GM12873 (cell line): ENCODE measurements at regions not wholly inside any gene's neighbourhood (a gene's known extent, or its start where the extent isn't known, plus 50 kb on each side); places are given as distances from the start of the nearest gene placed in this dataset.

Source experiments
- TF ChIP-seq, protein P1 (sequence below): IDR thresholded peaks from 2 replicates; pipeline ENCODE4 v1.5.1; 2012; ENCODE audit warnings: low read depth, mild to moderate bottlenecking, moderate library complexity, low read length, control low read depth; ENCODE audit not compliant: insufficient read depth; ENCODE audit errors: missing control alignments

DNA sequence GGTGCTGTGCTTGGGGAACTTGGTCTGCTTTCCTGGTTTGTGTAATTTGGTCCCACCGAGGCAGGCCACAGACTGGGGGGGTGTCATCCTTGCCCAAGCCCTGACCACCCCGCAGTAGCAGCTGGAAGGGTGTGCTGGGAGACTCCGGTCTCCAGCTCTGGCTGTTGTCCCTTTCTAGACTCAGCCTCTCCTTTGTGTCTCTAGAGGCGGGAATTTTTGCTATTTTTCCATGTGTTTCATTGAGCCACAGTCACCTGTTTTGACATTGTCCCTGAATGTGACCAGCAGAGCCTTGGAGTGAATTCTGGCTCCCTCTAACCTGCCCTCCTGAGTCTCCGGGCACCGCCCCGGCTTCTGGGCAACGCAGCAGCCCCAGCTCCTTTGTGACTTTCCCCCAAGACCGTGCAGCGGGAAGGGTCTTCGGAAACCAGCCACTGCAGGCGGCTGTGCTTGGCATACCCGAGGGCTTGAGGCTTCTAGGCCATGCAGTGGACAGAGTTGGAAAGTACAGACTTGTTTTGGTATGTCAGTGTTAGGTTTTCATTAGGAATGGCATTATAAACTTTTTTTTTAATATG lies 98.6 kb downstream of the TNFAIP2 start:
- TF ChIP-seq, protein P1, sequence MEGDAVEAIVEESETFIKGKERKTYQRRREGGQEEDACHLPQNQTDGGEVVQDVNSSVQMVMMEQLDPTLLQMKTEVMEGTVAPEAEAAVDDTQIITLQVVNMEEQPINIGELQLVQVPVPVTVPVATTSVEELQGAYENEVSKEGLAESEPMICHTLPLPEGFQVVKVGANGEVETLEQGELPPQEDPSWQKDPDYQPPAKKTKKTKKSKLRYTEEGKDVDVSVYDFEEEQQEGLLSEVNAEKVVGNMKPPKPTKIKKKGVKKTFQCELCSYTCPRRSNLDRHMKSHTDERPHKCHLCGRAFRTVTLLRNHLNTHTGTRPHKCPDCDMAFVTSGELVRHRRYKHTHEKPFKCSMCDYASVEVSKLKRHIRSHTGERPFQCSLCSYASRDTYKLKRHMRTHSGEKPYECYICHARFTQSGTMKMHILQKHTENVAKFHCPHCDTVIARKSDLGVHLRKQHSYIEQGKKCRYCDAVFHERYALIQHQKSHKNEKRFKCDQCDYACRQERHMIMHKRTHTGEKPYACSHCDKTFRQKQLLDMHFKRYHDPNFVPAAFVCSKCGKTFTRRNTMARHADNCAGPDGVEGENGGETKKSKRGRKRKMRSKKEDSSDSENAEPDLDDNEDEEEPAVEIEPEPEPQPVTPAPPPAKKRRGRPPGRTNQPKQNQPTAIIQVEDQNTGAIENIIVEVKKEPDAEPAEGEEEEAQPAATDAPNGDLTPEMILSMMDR, result no peak

DNA sequence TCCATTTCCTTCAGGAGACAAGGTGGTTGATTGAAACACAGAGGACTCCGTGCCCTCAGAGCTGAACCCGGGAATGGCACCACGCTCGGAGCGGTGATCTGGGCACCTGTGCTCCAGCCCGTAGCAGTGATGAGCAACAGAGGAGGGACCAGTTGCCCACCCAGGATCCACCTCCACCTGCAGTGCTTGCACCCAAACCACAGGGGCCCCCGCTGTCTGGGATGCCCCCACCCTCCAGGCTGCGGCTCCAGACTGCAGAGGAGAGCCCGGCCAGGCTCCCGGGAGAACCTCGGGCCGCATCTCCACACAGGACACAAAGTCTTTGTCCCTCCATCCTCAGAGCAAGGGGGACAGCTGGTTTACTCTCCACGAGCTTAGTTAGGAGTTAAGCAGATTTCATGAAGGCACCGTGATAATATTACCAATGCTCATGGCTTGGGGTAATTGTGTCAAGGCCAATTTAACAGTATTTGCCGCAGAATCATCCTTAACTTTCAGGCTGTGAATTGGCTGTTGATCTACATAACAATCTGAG lies 100.6 kb downstream of the TNFAIP2 start:
- TF ChIP-seq, protein P1, result no peak

DNA sequence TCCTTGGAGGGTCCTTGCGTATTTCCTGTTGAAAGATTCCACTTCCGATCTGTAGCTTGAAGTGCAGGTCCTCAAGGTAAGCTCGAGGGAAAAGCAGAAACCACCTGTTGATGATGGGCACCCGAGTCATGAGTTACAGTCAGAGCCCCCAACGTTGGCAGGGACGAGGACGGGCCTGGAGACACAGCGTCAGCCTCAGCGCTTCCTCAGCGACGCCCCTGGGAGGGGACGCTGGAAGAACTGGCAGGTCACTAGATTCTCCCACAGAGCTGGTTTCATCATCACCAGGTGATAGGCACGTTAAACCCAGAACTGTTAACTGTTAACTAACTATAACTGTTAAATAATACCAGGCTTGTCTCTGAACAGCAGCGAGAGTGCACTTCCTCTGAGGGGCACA lies 101.8 kb downstream of the TNFAIP2 start:
- TF ChIP-seq, protein P1, result no peak

DNA sequence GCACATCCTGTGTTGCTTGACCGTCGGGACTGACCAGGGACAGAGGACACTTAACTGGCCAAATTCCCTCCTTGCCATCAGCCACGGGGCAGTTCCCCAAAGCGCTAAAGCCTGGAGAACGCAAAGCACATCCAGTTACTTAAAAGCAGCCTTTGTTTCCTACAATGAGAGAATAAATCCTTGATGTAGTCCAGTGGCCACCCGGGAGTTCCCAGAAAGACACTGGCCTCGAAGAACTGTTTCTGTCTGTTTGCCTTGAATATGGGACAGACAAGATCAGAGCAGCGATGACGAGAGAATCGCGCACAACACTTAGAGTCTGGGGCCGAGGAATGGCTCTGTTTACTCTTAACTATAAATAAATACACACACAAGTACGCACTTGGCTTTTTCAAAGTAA lies 102.2 kb downstream of the TNFAIP2 start:
- TF ChIP-seq, protein P1, result no peak

DNA sequence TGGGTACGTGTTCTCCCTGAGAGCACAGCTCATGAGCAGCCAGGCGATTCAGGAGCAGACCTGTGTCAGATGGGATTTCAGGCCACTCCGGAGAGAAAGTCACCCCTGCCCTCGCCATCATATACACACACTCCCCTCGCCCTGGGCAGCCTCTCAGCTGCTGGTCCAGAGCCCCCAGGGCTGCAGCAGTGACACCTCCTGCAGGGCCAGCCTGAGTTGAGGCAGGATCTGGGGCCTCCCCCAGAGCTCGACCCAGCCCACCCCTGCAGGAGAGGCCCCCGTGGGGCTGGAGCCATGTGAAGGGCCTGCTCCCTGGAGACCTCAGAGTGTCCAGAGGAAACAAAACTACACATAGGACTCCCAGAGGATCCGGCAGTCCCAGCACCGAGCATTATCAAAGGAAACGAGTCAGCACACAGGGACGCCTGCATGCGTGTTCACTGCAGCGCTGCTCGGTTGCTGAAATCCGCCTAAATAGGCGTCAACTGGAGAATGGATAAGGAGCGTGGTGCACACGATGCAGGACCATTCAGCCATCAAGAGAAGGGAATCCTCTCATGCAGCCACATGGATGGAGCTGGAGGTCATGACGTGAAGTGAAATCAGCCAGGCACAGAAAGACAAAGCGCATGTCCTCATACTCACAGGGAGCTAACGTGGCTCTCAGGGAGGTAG lies 104.0 kb downstream of the TNFAIP2 start:
- TF ChIP-seq, protein P1, result no peak

DNA sequence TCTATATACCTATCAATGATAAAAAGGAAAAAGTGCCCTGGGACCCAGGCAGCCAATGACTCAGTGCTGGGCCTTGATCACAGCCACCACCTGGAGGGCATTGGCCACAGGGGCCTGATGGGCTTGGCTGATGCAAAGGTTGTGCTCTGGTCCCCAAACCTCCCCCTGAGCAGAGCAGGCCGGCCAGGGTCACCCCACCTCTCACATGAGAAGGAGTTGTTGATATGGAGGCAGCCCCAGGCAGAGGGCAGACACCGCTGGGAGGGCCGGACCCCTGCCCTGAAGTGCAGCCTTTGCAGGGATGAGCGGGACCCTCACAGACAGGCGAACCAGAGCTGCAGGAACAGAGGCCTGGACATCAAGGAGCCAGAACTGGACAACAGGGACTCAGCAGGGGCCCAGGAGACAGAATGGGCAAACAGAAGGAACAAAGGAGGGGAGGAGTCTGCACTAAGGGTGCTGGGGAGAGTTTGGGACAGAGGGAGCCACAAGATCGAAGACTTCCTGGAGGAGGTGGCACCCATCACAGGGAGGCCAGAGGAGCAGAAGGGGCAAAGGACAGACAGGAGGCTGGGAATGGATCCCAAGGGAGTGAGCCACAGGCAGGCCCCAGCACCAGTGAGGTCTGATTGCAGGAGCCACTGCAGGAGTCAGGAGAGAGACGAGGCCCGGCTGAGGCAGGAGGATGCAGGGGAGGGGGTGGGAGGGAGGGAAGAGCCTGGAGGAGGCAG lies 105.0 kb downstream of the TNFAIP2 start:
- TF ChIP-seq, protein P1, result no peak

DNA sequence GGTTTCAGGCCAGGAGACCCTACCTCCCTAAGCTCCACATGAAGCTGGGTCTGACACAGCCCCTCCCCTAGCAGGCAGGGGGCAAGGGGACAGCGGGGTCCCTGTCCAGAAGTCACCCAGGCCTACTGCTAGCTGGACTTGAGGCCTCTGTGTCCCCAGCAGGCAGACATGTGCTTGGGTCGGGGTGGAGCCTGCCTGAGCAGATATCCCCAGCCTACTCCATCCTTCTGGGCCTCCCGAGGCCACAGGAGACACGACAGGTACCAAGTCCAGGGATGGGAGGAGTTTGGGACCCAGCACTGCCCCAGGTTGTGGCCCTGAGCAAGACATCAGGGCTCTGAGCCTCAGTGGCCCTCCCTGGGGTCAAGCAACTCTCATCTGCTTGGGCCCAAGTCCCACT lies 105.2 kb upstream of the EIF5 start:
- TF ChIP-seq, protein P1, result no peak
